HG03095 (cell line): ENCODE measurements at regions not wholly inside any gene's neighbourhood (a gene's known extent, or its start where the extent isn't known, plus 50 kb on each side); places are given as distances from the start of the nearest gene placed in this dataset.

ENCODE experiments used
- ATAC-seq: cut with Tn5 transposase; IDR thresholded peaks from one replicate; pipeline ENCODE4 v1.9.1; 2021; ENCODE audit warnings: moderate library complexity; ENCODE audit not compliant: unreplicated experiment

DNA sequence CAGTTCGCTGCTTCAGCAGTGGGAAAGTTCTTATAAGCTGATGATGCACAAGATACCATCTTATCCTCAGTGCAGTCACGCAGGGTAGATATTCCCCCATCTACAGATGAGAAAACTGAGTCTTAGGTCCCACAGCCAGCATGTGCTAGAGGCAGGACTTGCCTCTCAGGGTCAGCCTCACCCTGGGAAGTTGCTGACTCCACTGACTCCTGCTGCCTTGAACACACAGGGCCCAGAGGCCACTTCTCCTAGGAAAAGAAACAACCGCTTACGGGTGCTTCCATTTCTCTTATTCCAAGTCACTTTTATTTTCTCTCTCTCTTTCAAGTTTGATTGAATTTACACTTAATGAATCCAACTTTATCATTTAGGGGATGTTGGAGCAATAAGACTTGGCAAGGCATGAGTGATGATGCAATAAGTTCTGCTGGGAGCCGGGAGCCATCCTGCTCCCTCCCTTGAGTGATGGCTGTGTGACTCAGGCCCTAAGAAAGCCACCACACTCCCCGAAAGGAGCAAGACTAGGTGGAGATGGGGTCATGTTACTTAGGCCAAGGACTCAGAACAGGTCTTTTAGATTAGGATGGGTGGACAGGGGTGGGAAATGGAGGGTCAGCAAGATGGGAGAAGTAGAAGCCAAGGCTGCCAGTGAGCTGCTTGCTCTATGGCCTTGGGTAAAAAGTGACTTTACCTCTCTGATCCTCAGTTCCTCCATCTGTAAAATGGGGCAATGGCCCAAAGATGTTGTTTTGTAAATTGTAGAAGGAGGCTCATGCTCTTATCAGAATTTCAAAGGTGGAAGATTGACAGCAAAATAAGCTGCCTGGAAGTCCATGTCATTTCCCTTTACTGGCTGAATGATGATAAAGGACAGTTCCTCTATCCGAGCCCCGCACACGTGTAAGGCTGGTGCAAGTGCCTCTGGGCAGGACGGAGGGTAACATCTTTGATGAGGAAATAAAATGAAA lies 67.4 kb upstream of the ZNF618 start:
- no peak for ATAC-seq

DNA sequence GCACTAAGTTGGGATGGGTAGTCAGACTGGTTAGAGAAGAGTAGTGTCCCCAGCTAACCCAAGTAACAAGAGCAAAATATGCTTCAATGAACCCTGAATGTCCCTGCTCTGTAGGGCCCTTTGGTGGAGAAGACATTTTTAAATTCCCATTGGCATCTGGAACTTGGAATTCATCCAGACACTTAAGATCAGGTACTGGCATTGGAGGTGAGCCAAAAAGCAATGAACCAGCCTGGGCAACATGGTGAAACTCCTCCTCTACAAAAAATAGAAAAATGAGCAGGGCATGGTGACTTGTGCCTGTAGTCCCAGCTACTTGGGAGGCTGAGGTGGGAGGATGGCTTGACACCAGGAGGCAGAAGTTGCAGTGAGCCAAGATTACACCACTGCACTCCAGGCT lies 58.9 kb upstream of the ZNF618 start:
- no peak for ATAC-seq

DNA sequence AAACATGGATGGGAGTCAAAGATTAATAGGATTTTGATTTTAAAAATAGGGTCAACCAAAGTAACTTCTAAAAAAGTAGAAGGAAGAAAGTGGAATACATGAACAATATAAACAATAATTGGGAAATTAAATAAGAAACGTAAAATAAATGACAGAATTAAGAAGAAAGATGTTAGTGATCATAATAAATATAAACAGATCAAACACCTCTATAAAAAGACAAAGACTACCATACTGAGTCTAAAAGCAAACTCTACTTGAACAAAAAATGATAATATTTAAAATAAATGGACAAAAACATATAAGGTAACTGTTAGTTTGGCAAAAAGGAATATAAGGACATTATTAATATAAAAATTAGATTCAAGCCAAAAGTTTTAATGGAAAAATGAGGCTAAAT lies 57.7 kb upstream of the ZNF618 start:
- no peak for ATAC-seq

DNA sequence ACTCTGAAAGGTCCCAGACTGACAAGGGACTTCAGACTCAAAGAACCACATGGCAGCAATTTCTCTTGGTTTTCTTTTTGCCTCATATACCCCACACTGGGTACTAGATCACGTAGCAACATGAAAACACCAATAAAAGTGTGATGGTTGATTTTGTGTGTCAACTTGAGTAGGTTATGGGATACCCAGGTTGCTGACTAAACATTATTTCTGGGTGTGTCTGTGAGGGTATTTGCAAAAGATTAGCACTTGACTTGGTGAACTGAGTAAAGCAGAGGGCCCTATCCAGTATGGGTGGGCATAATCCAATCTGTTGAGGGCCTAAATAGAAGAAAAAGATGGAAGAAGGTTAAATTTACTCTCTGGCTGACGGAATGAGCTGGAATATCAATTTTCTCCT lies 53.8 kb upstream of the ZNF618 start:
- ATAC-seq: no peak

DNA sequence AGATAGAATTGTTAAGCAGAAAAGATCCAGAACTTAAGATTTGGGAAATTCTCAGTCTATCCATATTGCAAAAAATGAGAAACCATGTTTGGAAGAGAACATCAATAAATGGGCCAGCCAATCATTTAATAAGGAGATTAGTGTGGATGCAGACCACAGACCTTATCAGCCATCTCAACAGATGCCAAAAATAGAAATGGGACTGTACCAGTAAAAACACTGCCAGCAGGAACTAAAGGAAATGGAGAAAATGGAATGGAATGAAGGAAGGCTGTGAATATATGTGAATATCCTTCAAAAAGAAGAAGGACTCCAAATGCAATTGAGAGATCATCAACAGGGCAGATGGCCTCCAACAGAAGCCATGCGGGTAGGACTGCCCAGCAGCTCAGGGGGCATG lies 52.7 kb upstream of the ZNF618 start:
- no peak for ATAC-seq
